8988T (cell line): ENCODE measurements at regions not wholly inside any gene's neighbourhood (a gene's known extent, or its start where the extent isn't known, plus 50 kb on each side); places are given as distances from the start of the nearest gene placed in this dataset.

Source experiments
- DNase-seq: peaks from one replicate; pipeline ENCODE4 v3.0.0; 2011

DNA sequence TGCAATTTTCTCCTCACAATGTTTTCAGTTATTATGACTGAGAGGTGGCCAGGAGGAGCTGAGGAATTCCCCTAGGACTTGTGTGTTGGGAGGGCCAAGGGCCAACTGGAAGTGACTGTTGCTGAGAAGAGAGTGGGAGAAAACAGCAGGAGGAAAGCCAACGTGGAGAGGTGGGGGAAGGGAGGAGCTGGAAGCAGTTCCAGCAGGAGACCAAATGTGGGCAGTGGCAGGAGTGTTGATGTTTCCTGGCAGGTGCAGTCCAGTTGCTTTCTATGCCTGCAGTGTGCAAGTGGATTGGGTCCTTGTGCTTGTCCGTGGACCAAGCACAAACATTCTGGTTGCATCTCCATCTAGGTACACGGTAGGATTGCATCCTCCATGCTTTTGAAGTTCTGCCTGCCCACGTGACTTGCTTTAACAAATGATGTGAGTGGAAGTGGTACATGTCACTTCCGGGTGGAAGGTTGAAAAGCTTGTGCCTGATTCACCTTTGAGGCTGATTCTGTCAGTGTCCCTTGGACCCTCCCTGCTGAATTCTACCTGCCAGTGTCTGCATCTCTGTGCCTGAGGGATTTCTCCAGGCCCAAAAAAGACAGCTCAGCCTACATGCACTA, 54.7 kb upstream of the CRHR1 start:
- DNase-seq, result no peak

DNA sequence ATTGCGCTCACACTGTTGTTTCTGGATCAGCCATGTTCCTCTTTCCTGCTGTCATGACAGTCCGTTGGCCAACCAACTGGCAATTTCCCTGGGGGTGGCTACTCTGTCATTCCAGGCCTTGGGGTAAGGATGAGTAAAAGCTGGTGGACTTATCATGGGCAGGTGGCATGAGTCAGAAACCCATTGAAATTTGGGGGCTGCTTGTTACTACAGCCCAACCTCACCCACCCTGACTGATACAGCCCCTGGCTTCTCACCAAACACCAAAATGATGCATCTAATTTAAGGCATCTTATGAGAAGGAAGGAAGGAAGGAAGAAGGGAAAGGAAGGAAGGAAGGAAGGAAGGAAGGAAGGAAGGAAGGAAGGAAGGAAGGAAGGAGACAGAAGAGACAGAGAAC, 53.9 kb upstream of the CRHR1 start:
- DNase-seq, result no peak

DNA sequence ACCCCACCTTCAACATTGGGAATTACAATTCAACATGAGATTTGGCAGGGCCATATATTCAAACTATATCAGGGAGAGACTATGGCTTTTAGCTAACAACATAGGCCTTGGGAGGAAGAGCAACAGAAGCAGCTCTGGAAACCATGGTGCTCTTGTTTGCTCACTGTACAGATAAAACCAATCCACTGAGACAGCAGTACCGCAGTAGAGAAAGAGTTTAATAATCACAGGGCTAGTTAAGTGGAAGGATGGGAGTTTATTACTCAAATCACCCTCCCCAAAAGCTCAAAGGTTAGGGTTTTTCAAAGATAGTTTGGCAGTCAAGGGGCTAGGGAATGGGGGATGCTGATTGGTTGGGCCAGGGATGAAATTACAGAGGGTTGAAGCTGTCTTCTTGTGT, 52.7 kb upstream of the CRHR1 start:
- no peak for DNase-seq

- no peak for DNase-seq
Measured at GRCh38 chr17:45732926-45733505, 51.1 kb upstream of the CRHR1 start.

DNA sequence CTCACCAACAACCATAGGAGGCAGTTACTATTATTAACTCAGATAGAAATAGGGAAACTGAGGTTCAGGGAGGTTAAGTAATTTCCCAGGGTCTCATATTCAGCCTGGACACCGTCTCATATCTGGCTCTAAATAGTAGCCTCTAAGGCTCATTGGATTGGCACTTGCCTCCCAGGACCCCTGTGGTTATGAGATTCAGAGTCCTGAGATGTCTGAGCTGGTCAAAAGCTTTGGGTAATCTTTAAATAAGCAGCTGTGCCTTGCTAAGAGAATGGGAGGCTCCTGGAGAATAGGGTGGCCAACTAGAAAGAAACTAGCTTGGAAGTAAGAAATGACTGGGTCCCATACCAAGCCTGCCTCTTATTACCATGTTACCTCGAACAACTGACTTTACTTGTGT, 50.3 kb upstream of the CRHR1 start:
- DNase-seq, result no peak
